ENCODE measurements at regions not wholly inside any gene's neighbourhood (a gene's known extent, or its start where the extent isn't known, plus 50 kb on each side); places are given as distances from the start of the nearest gene placed in this dataset.
A peak's percentile ranks its signal among the peaks of the same experiment; 100 is the strongest.
"Not testable (repeated sequence)": the region's sequence is repeated elsewhere in the genome, so short reads cannot be mapped to it uniquely, and the experiment has no call there.

- DNase-seq (ENCODE audit: low read depth) = no peak
Measured at GRCh38 chr10:23965880-23966279, 243.1 kb upstream of the KIAA1217 start.

GRCh38 chr10:23966504-23967051 lies 242.4 kb upstream of the KIAA1217 start:
- no peak for DNase-seq (ENCODE audit: low read depth)

- DNase-seq (ENCODE audit: low read depth) = no peak
Measured at GRCh38 chr10:23968301-23968700, 240.6 kb upstream of the KIAA1217 start.

GRCh38 chr10:23974746-23975272 lies 234.1 kb upstream of the KIAA1217 start:
- no peak for DNase-seq (ENCODE audit: low read depth)

- no peak for DNase-seq (ENCODE audit: low read depth)
Measured at GRCh38 chr10:23975431-23975830, 233.5 kb upstream of the KIAA1217 start.

GRCh38 chr10:23976275-23976674 lies 232.7 kb upstream of the KIAA1217 start:
- no peak for DNase-seq (ENCODE audit: low read depth)

GRCh38 chr10:23978317-23978716 lies 230.6 kb upstream of the KIAA1217 start:
- no peak for DNase-seq (ENCODE audit: low read depth)

GRCh38 chr10:23980094-23980493 lies 228.8 kb upstream of the KIAA1217 start:
- no peak for DNase-seq (ENCODE audit: low read depth)

GRCh38 chr10:23981520-23982309 lies 227.2 kb upstream of the KIAA1217 start:
- DNase-seq (ENCODE audit: low read depth) = no peak

- not testable (repeated sequence) for DNase-seq (ENCODE audit: low read depth)
Measured at GRCh38 chr10:23984405-23984804, 224.5 kb upstream of the KIAA1217 start.

- DNase-seq (ENCODE audit: low read depth) = no peak
Measured at GRCh38 chr10:23988006-23988405, 220.9 kb upstream of the KIAA1217 start.

- peak; percentile 60 for DNase-seq (ENCODE audit: low read depth)
Measured at GRCh38 chr10:23994459-23995046, 214.4 kb upstream of the KIAA1217 start.

GRCh38 chr10:23999445-23999844 lies 209.5 kb upstream of the KIAA1217 start:
- no peak for DNase-seq (ENCODE audit: low read depth)

GRCh38 chr10:24000271-24000813 lies 208.6 kb upstream of the KIAA1217 start:
- no peak for DNase-seq (ENCODE audit: low read depth)

GRCh38 chr10:24006741-24007140 lies 202.2 kb upstream of the KIAA1217 start:
- no peak for DNase-seq (ENCODE audit: low read depth)

GRCh38 chr10:24007359-24007758 lies 201.6 kb upstream of the KIAA1217 start:
- no peak for DNase-seq (ENCODE audit: low read depth)

GRCh38 chr10:24008164-24009091 lies 200.5 kb upstream of the KIAA1217 start:
- peak; percentile 66 for DNase-seq (ENCODE audit: low read depth)

- DNase-seq (ENCODE audit: low read depth) = no peak
Measured at GRCh38 chr10:24009115-24009514, 199.8 kb upstream of the KIAA1217 start.

- DNase-seq (ENCODE audit: low read depth) = no peak
Measured at GRCh38 chr10:24009736-24010135, 199.2 kb upstream of the KIAA1217 start.

- DNase-seq (ENCODE audit: low read depth) = no peak
Measured at GRCh38 chr10:24010436-24010970, 198.4 kb upstream of the KIAA1217 start.

GRCh38 chr10:24012249-24012803 lies 196.6 kb upstream of the KIAA1217 start:
- DNase-seq (ENCODE audit: low read depth) = no peak

All from iris pigment epithelial cell (primary cell).